GM21381 (cell line): ENCODE measurements at regions not wholly inside any gene's neighbourhood (a gene's known extent, or its start where the extent isn't known, plus 50 kb on each side); places are given as distances from the start of the nearest gene placed in this dataset.
A peak's percentile ranks its signal among the peaks of the same experiment; 100 is the strongest.
"Not testable (repeated sequence)": the region's sequence is repeated elsewhere in the genome, so short reads cannot be mapped to it uniquely, and the experiment has no call there.

Experiments
- ATAC-seq: cut with Tn5 transposase; IDR thresholded peaks from one replicate; pipeline ENCODE4 v1.9.1; 2021; ENCODE audit warnings: mild to moderate bottlenecking, moderate library complexity; ENCODE audit not compliant: unreplicated experiment

GRCh38 chr3:5463991-5464390 is 276.5 kb downstream of the EDEM1 start:
- ATAC-seq: no peak

- no peak for ATAC-seq
Measured at GRCh38 chr3:5464649-5465048, 277.1 kb downstream of the EDEM1 start.

GRCh38 chr3:5465183-5465582 is 277.7 kb downstream of the EDEM1 start:
- ATAC-seq: no peak

- no peak for ATAC-seq
Measured at GRCh38 chr3:5466065-5466464, 278.6 kb downstream of the EDEM1 start.

GRCh38 chr3:5466717-5467116 is 279.2 kb downstream of the EDEM1 start:
- ATAC-seq: no peak

GRCh38 chr3:5473471-5473870 is 286.0 kb downstream of the EDEM1 start:
- no peak for ATAC-seq

GRCh38 chr3:5476403-5476802 is 288.9 kb downstream of the EDEM1 start:
- ATAC-seq: no peak

GRCh38 chr3:5479229-5479799 is 291.8 kb downstream of the EDEM1 start:
- ATAC-seq: no peak

- ATAC-seq: no peak
Measured at GRCh38 chr3:5480190-5480589, 292.7 kb downstream of the EDEM1 start.

GRCh38 chr3:5485427-5485826 is 297.9 kb downstream of the EDEM1 start:
- peak; percentile 48 for ATAC-seq

- no peak for ATAC-seq
Measured at GRCh38 chr3:5488771-5489170, 301.3 kb downstream of the EDEM1 start.

- peak; percentile 80 for ATAC-seq
Measured at GRCh38 chr3:5489536-5489935, 302.0 kb downstream of the EDEM1 start.

GRCh38 chr3:5494905-5495519 is 307.5 kb downstream of the EDEM1 start:
- ATAC-seq: no peak

- no peak for ATAC-seq
Measured at GRCh38 chr3:5497497-5497896, 310.0 kb downstream of the EDEM1 start.

- ATAC-seq: peak; percentile 38
Measured at GRCh38 chr3:5498981-5499380, 311.5 kb downstream of the EDEM1 start.

- peak; percentile 88 for ATAC-seq
Measured at GRCh38 chr3:5499404-5499803, 311.9 kb downstream of the EDEM1 start.

- no peak for ATAC-seq
Measured at GRCh38 chr3:5503136-5503535, 315.6 kb downstream of the EDEM1 start.

- no peak for ATAC-seq
Measured at GRCh38 chr3:5504135-5504534, 316.6 kb downstream of the EDEM1 start.

GRCh38 chr3:5505163-5505562 is 317.7 kb downstream of the EDEM1 start:
- ATAC-seq: no peak

- ATAC-seq: no peak
Measured at GRCh38 chr3:5505997-5506396, 318.5 kb downstream of the EDEM1 start.

- ATAC-seq: not testable (repeated sequence)
Measured at GRCh38 chr3:5508860-5509259, 321.4 kb downstream of the EDEM1 start.

GRCh38 chr3:5510300-5510699 is 322.8 kb downstream of the EDEM1 start:
- no peak for ATAC-seq

GRCh38 chr3:5517921-5518320 is 330.4 kb downstream of the EDEM1 start:
- ATAC-seq: no peak
